ENCODE measurements at regions not wholly inside any gene's neighbourhood (a gene's known extent, or its start where the extent isn't known, plus 50 kb on each side); places are given as distances from the start of the nearest gene placed in this dataset.

DNA sequence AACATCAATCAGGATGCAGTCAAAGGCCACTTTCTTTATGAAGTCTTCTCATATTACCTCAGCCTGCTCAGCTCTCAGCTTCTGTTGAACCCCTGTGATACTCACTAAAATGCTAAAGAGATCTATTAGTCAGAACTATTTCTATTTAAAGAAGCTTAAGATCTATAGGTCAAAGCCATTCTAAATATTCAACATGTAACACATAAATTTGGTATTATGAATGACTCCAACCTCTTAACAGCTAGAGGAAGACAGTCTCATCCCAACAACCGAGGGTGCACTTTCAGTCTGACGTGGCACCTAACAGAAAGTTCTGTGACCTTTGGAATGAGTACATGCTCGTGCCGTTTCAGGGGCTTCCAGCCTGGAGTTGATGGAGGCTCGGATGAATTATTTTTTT lies 301.5 kb upstream of the VLDLR start:
- TF ChIP-seq, protein P1, sequence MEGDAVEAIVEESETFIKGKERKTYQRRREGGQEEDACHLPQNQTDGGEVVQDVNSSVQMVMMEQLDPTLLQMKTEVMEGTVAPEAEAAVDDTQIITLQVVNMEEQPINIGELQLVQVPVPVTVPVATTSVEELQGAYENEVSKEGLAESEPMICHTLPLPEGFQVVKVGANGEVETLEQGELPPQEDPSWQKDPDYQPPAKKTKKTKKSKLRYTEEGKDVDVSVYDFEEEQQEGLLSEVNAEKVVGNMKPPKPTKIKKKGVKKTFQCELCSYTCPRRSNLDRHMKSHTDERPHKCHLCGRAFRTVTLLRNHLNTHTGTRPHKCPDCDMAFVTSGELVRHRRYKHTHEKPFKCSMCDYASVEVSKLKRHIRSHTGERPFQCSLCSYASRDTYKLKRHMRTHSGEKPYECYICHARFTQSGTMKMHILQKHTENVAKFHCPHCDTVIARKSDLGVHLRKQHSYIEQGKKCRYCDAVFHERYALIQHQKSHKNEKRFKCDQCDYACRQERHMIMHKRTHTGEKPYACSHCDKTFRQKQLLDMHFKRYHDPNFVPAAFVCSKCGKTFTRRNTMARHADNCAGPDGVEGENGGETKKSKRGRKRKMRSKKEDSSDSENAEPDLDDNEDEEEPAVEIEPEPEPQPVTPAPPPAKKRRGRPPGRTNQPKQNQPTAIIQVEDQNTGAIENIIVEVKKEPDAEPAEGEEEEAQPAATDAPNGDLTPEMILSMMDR (IDR thresholded peaks at IDR 0.05), result no peak
- TF ChIP-seq POLR2AphosphoS5 (IDR thresholded peaks at IDR 0.05) (no peak), EP300 (IDR thresholded peaks at IDR 0.05) (no peak), POLR2A (IDR thresholded peaks at IDR 0.05) (no peak)
- DNase-seq (no peak), ATAC-seq (ENCODE audit: low FRiP score in 2 of 2) (no peak)
- no peaks in the 10 kb centered on the region for H3K36me3 ChIP-seq
- WGBS, 2 donors, result 80 to 86% methylated on average over 5 of the region's 5 CpGs
- no peaks in the 10 kb centered on the region for H3K4me1 ChIP-seq
- peaks cover 0 to 5% (median 1%) of the 10 kb centered on the region in 4 donors for H3K9me3 ChIP-seq
- no peak overlapping the region for H3K27ac ChIP-seq
- H3K27me3 ChIP-seq, result no peaks in the 10 kb centered on the region
- H3K4me3 ChIP-seq, result no peak overlapping the region

DNA sequence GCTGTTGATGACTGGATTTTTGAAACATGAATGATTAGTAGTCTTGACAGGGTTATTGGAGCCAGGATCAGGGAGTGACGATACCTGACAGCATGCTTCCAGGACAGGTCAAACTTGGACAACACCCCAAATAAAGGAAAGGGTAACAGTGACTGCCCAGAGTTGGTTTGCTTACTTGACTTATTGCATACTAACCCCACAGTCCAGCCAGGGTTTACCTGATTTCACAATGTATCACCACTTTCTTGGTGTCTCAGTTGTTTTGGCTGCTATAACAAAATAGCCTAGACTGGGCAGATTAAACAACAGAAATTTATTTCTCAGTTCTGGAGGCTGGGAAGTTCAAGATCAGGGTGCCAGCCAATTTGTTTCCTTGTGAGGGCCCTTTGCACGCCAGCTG lies 301.0 kb upstream of the VLDLR start:
- no peaks in the 10 kb centered on the region for H3K4me1 ChIP-seq
- H3K4me3 ChIP-seq, result no peak overlapping the region
- H3K27ac ChIP-seq, result no peak overlapping the region
- TF ChIP-seq, protein P1 (IDR thresholded peaks at IDR 0.05), result no peak
- no peaks in the 10 kb centered on the region for H3K27me3 ChIP-seq
- H3K9me3 ChIP-seq, result peaks cover 0 to 4% (median 1%) of the 10 kb centered on the region in 4 donors
- no peak for ATAC-seq (ENCODE audit: low FRiP score in 2 of 2)
- WGBS, 2 donors, result 76 to 95% methylated on average over 2 of the region's 2 CpGs
- DNase-seq, result no peak
- H3K36me3 ChIP-seq, result no peaks in the 10 kb centered on the region

DNA sequence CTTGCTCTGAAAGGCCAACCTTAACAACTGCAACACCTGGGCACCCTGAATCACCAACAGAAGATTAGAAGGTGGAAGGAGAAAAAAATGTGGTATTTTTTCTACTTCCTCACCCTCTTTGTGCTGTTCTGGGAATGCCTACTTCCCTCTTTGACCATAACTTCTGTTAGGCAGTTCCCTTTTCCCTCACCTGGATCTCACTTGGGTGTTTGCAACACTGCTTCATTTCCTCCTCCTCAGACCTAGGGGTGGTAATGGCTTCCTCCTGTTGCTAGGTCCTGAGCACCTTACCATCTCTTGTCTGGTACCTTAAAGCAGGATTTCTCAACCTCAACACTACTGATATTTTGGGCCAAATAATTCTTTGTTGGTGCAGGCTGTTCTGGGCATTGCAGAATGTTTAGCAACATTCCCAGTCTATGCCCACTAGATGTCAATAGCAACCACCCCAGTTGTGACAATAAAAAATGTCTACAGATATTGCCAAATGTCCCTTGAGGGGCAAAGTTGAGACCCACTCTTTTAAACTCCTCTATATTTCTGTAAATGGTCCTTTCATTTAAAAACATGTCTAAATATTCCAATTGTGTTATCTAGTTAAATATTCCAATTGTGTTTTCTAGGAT lies 300.0 kb upstream of the VLDLR start:
- ATAC-seq (ENCODE audit: low FRiP score in 2 of 2) (no peak), DNase-seq (no peak)
- no peaks in the 10 kb centered on the region for H3K27me3 ChIP-seq
- H3K27ac ChIP-seq, result no peak overlapping the region
- no peak overlapping the region for H3K4me3 ChIP-seq
- no peaks in the 10 kb centered on the region for H3K36me3 ChIP-seq
- H3K9me3 ChIP-seq, result no peaks in the 10 kb centered on the region
- no peaks in the 10 kb centered on the region for H3K4me1 ChIP-seq
- TF ChIP-seq, protein P1 (IDR thresholded peaks at IDR 0.05), result peak in 1 of 6 experiments; percentile 6
- TF ChIP-seq EP300 (IDR thresholded peaks at IDR 0.05), result no peak

DNA sequence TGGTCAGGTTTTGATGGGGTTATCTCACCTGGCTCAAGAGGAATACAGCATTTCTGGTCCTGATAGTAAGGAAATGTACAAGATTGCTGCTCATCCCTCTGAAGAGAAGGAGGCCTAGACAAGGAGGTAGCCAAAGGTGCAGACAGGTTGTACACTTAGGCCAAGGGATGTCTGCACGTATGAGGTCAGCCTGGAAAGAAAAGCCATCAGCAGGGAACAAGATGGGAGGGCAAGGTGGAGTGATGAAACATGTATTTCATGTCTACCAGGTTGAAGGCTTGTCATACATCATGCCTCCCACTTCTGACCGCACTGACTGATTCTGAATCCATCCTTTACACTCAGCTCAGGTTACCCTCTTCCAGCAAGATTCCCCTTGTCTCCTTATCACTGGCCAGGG lies 296.8 kb upstream of the VLDLR start:
- no peaks in the 10 kb centered on the region for H3K4me1 ChIP-seq
- H3K27ac ChIP-seq, result no peak overlapping the region
- no peak for TF ChIP-seq POLR2A (IDR thresholded peaks at IDR 0.05)
- no peak for TF ChIP-seq EP300 (IDR thresholded peaks at IDR 0.05)
- TF ChIP-seq POLR2AphosphoS5 (IDR thresholded peaks at IDR 0.05), result no peak
- TF ChIP-seq, protein P1 (IDR thresholded peaks at IDR 0.05), result no peak
- no peak overlapping the region for H3K4me3 ChIP-seq
- DNase-seq (no peak), ATAC-seq (ENCODE audit: low FRiP score in 2 of 2) (no peak)
- H3K36me3 ChIP-seq, result no peaks in the 10 kb centered on the region
- 78 to 82% methylated on average over 2 of the region's 2 CpGs for WGBS, 2 donors
- no peaks in the 10 kb centered on the region for H3K27me3 ChIP-seq
- H3K9me3 ChIP-seq, result no peaks in the 10 kb centered on the region

DNA sequence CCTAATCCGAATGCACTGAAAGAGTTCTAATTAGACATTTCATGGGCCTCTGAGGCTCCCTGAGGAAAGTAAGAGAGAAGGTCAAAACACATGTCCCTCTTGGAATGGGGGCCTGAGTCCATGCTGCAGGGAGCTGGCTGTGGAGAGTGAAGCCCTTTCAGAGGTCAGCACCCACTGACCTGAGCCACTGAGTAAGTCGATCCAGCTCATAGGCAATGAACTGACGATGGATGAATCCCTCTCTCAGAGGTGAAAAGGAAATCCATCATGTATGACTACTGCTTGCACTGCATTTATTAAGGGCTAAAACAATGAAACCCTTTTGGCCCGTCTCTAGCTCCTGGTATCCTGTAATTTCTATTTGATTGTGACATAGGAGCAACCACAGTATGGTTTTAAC lies 288.9 kb upstream of the VLDLR start:
- H3K4me3 ChIP-seq, result no peak overlapping the region
- WGBS, 2 donors, result 42 to 55% methylated on average over 4 of the region's 4 CpGs
- no peak for ATAC-seq (ENCODE audit: low FRiP score in 2 of 2)

More for the DNA sequence above, 288.9 kb upstream of the VLDLR start:
- Histone ChIP-seq H3K36me3 (no peaks in the 10 kb centered on the region), H3K27me3 (no peaks in the 10 kb centered on the region), H3K9me3 (no peaks in the 10 kb centered on the region), H3K4me1 (no peaks in the 10 kb centered on the region), H3K27ac (no peak overlapping the region)
- no peak for TF ChIP-seq POLR2A (IDR thresholded peaks at IDR 0.05)
- no peak for TF ChIP-seq POLR2AphosphoS5 (IDR thresholded peaks at IDR 0.05)
- TF ChIP-seq EP300 (IDR thresholded peaks at IDR 0.05), result no peak
- TF ChIP-seq, protein P1 (IDR thresholded peaks at IDR 0.05), result no peak
- no peak for DNase-seq

All from upper lobe of left lung (tissue), 6 donors.